HepG2 (cell line): ENCODE measurements at regions not wholly inside any gene's neighbourhood (a gene's known extent, or its start where the extent isn't known, plus 50 kb on each side); places are given as distances from the start of the nearest gene placed in this dataset.

ENCODE experiments used
- CTCF ChIP-seq: sonication (generic); formaldehyde crosslinking; IDR thresholded peaks from 2 replicates; pipeline ENCODE4 v1.5.0; 2020; ENCODE audit warnings: mild to moderate bottlenecking, missing genetic modification reagents, moderate library complexity
- ETV6 ChIP-seq: sonication (generic); formaldehyde crosslinking; conservative IDR thresholded peaks from 2 replicates; pipeline ENCODE4 v1.4.0; 2020; ENCODE audit warnings: missing genetic modification reagents
- MED1 ChIP-seq: sonication (generic); formaldehyde crosslinking; IDR thresholded peaks from 2 replicates; pipeline ENCODE4 v1.4.0; 2020; ENCODE audit warnings: missing genetic modification reagents
- PBX2 ChIP-seq: IDR thresholded peaks from 2 replicates; pipeline ENCODE4 v1.6.1; 2016; ENCODE audit warnings: control low read depth
- RAD21 ChIP-seq: fragments of 450-650 bp; formaldehyde crosslinking; IDR thresholded peaks from 2 replicates; pipeline ENCODE4 v1.5.0; 2020; ENCODE audit warnings: mild to moderate bottlenecking
- RBM22 ChIP-seq: fragments of 200-400 bp; formaldehyde crosslinking; optimal IDR thresholded peaks from 2 replicates; pipeline ENCODE3; 2017; ENCODE audit warnings: mild to moderate bottlenecking, low read length, moderate library complexity
- RXRA ChIP-seq: sonication (generic); formaldehyde crosslinking; IDR thresholded peaks from 2 replicates; pipeline ENCODE4 v1.5.1; 2020; ENCODE audit warnings: missing genetic modification reagents
- SCMH1 ChIP-seq: sonication (generic); formaldehyde crosslinking; IDR thresholded peaks from 2 replicates; pipeline ENCODE4 v1.9.0; 2021; ENCODE audit warnings: missing genetic modification reagents, mild to moderate bottlenecking, borderline replicate concordance
- ZBTB26 ChIP-seq: IDR thresholded peaks from 2 replicates; pipeline ENCODE4 v1.6.1; 2016; ENCODE audit warnings: missing compliant biosample characterization, missing genetic modification reagents, borderline replicate concordance
- ZNF484 ChIP-seq: sonication (generic); formaldehyde crosslinking; IDR thresholded peaks from 2 replicates; pipeline ENCODE4 v1.5.1; 2020; ENCODE audit warnings: mild to moderate bottlenecking, low read depth, missing genetic modification reagents, borderline replicate concordance
- ZNF563 ChIP-seq: sonication (generic); formaldehyde crosslinking; IDR thresholded peaks from 2 replicates; pipeline ENCODE4 v1.8.0; 2022; ENCODE audit warnings: mild to moderate bottlenecking, moderate library complexity, missing genetic modification reagents
- ZNF790 ChIP-seq: sonication (generic); formaldehyde crosslinking; IDR thresholded peaks from 2 replicates; pipeline ENCODE4 v1.8.0; 2022; ENCODE audit warnings: missing genetic modification reagents, mild to moderate bottlenecking, borderline replicate concordance

GRCh38 chr5:127998950-127999615 is 84.5 kb upstream of the SLC12A2 start:
- TF ChIP-seq ZNF484 (CRISPR knock-in tag) (no peak), ZNF563 (CRISPR knock-in tag) (no peak), RBM22 (no peak), RAD21 (no peak), ZBTB26 (CRISPR knock-in tag) (no peak), MED1 (CRISPR knock-in tag) (no peak), CTCF (CRISPR knock-in tag) (no peak), ZNF790 (CRISPR knock-in tag) (no peak), RXRA (CRISPR knock-in tag) (no peak), ETV6 (CRISPR knock-in tag) (no peak), PBX2 (CRISPR knock-in tag) (no peak), SCMH1 (no peak)
